HepG2 (cell line): ENCODE measurements at regions not wholly inside any gene's neighbourhood (a gene's known extent, or its start where the extent isn't known, plus 50 kb on each side); places are given as distances from the start of the nearest gene placed in this dataset.

Experiments used
- ARHGAP35 ChIP-seq: sonication (generic); formaldehyde crosslinking; IDR thresholded peaks from 2 replicates; pipeline ENCODE4 v1.9.0; 2022; ENCODE audit warnings: mild to moderate bottlenecking, inconsistent platforms, moderate library complexity, missing genetic modification reagents, borderline replicate concordance
- BHLHE40 ChIP-seq: IDR thresholded peaks from 2 replicates; pipeline ENCODE4 v1.6.1; 2011; ENCODE audit warnings: low read length, improper control_type of control experiment
- DRAP1 ChIP-seq: IDR thresholded peaks from 2 replicates; pipeline ENCODE4 v1.6.1; 2016; ENCODE audit warnings: missing genetic modification reagents, missing compliant biosample characterization
- IKZF5 ChIP-seq: IDR thresholded peaks from 2 replicates; pipeline ENCODE4 v1.6.1; 2018; ENCODE audit warnings: missing genetic modification reagents, mild to moderate bottlenecking, missing compliant biosample characterization
- ISL2 ChIP-seq: sonication (generic); formaldehyde crosslinking; IDR thresholded peaks from 2 replicates; pipeline ENCODE4 v1.5.0; 2020; ENCODE audit warnings: missing genetic modification reagents
- NCOR1 ChIP-seq: fragments of 200-600 bp; sonication (generic); IDR thresholded peaks from 2 replicates; pipeline ENCODE4 v1.7.0; 2017; ENCODE audit warnings: antibody characterized with exemption, low read length, borderline replicate concordance
- NR3C1 ChIP-seq: sonication (generic); formaldehyde crosslinking; IDR thresholded peaks from 2 replicates; pipeline ENCODE4 v1.4.0; 2020; ENCODE audit warnings: missing genetic modification reagents
- PITX1 ChIP-seq: sonication (generic); formaldehyde crosslinking; IDR thresholded peaks from 2 replicates; pipeline ENCODE4 v1.5.1; 2020; ENCODE audit warnings: mild to moderate bottlenecking, missing genetic modification reagents
- SIN3B ChIP-seq: fragments of 150-350 bp; IDR thresholded peaks from 2 replicates; pipeline ENCODE4 v1.6.1; 2014; ENCODE audit warnings: low read length
- TOE1 ChIP-seq: sonication (generic); formaldehyde crosslinking; IDR thresholded peaks from 2 replicates; pipeline ENCODE4 v1.4.0; 2020; ENCODE audit warnings: mild to moderate bottlenecking, missing genetic modification reagents
- YEATS4 ChIP-seq: sonication (generic); formaldehyde crosslinking; IDR thresholded peaks from 2 replicates; pipeline ENCODE4 v1.4.0; 2020; ENCODE audit warnings: missing genetic modification reagents, borderline replicate concordance
- YY1 ChIP-seq: IDR thresholded peaks from 2 replicates; pipeline ENCODE4 v1.6.1; 2011; ENCODE audit warnings: low read length, low read depth, moderate library complexity, mild to moderate bottlenecking; ENCODE audit not compliant: insufficient read depth, insufficient replicate concordance
- ZBTB25 ChIP-seq: IDR thresholded peaks from 2 replicates; pipeline ENCODE4 v1.6.1; 2018; ENCODE audit warnings: missing genetic modification reagents
- ZMYM2 ChIP-seq: sonication (generic); formaldehyde crosslinking; IDR thresholded peaks from 2 replicates; pipeline ENCODE4 v1.8.0; 2022; ENCODE audit warnings: mild to moderate bottlenecking, missing genetic modification reagents
- ZNF430 ChIP-seq: sonication (generic); formaldehyde crosslinking; IDR thresholded peaks from 2 replicates; pipeline ENCODE4 v1.9.0; 2021; ENCODE audit warnings: mild to moderate bottlenecking, missing genetic modification reagents
- ZNF557 ChIP-seq: sonication (generic); formaldehyde crosslinking; IDR thresholded peaks from 2 replicates; pipeline ENCODE4 v1.4.0; 2020; ENCODE audit warnings: missing genetic modification reagents
- ZNF567 ChIP-seq: sonication (generic); formaldehyde crosslinking; IDR thresholded peaks from 2 replicates; pipeline ENCODE4 v1.8.1; 2023; ENCODE audit warnings: mild to moderate bottlenecking, missing genetic modification reagents, borderline replicate concordance
- ZNF570 ChIP-seq: sonication (generic); formaldehyde crosslinking; IDR thresholded peaks from 2 replicates; pipeline ENCODE4 v1.4.0; 2020; ENCODE audit warnings: mild to moderate bottlenecking, missing genetic modification reagents, borderline replicate concordance
- ZNF572 ChIP-seq: sonication (generic); formaldehyde crosslinking; IDR thresholded peaks from 2 replicates; pipeline ENCODE4 v1.5.1; 2020; ENCODE audit warnings: mild to moderate bottlenecking, missing genetic modification reagents
- ZNF629 ChIP-seq: sonication (generic); formaldehyde crosslinking; conservative IDR thresholded peaks from 2 replicates; pipeline ENCODE4 v1.5.0; 2020; ENCODE audit warnings: missing genetic modification reagents
- ZNF746 ChIP-seq: sonication (generic); formaldehyde crosslinking; IDR thresholded peaks from 2 replicates; pipeline ENCODE4 v1.8.0; 2022; ENCODE audit warnings: mild to moderate bottlenecking, missing genetic modification reagents
- ZNF773 ChIP-seq: sonication (generic); formaldehyde crosslinking; IDR thresholded peaks from 2 replicates; pipeline ENCODE4 v1.4.0; 2020; ENCODE audit warnings: missing genetic modification reagents, borderline replicate concordance
- ZNF777 ChIP-seq: sonication (generic); formaldehyde crosslinking; IDR thresholded peaks from 2 replicates; pipeline ENCODE4 v1.4.0; 2020; ENCODE audit warnings: missing genetic modification reagents
- TF ChIP-seq, protein P1 (sequence below): sonication (generic); formaldehyde crosslinking; IDR thresholded peaks from 2 replicates; pipeline ENCODE4 v1.5.0; 2020; ENCODE audit warnings: mild to moderate bottlenecking, missing genetic modification reagents
- TF ChIP-seq, protein P2 (sequence below): sonication (generic); formaldehyde crosslinking; IDR thresholded peaks from 2 replicates; pipeline ENCODE4 v1.8.0; 2022; ENCODE audit warnings: mild to moderate bottlenecking, missing genetic modification reagents

- TF ChIP-seq ZBTB25 (peak; percentile 42; the same call in 1 of the 2 replicates), YY1 (peak; percentile 16), ZNF746 (CRISPR knock-in tag) (no peak), BHLHE40 (no peak), ZNF567 (no peak), IKZF5 (CRISPR knock-in tag) (peak; percentile 64; the same call in 1 of the 2 replicates), ZNF572 (no peak; the same call in 1 of the 2 replicates), ZNF777 (no peak), ZNF557 (CRISPR knock-in tag) (0 out of 2 replicates have a peak, but pooled peaks have one; percentile 41), ISL2 (CRISPR knock-in tag) (peak; percentile 40; the same call in 1 of the 2 replicates), ZNF773 (CRISPR knock-in tag) (no peak), ZNF430 (CRISPR knock-in tag) (no peak; the same call in 1 of the 2 replicates), TOE1 (CRISPR knock-in tag) (no peak), DRAP1 (peak; percentile 58), ZMYM2 (CRISPR knock-in tag) (no peak), ZNF629 (CRISPR knock-in tag) (0 out of 2 replicates have a peak, but pooled peaks have one; percentile 5), ZNF570 (CRISPR knock-in tag) (no peak), YEATS4 (CRISPR knock-in tag) (peak; percentile 59; the same call in 1 of the 2 replicates), PITX1 (0 out of 2 replicates have a peak, but pooled peaks have one; percentile 60), NR3C1 (CRISPR knock-in tag) (no peak), ARHGAP35 (CRISPR knock-in tag) (no peak), NCOR1 (no peak), SIN3B (0 out of 2 replicates have a peak, but pooled peaks have one; percentile 43)
- TF ChIP-seq, protein P1, sequence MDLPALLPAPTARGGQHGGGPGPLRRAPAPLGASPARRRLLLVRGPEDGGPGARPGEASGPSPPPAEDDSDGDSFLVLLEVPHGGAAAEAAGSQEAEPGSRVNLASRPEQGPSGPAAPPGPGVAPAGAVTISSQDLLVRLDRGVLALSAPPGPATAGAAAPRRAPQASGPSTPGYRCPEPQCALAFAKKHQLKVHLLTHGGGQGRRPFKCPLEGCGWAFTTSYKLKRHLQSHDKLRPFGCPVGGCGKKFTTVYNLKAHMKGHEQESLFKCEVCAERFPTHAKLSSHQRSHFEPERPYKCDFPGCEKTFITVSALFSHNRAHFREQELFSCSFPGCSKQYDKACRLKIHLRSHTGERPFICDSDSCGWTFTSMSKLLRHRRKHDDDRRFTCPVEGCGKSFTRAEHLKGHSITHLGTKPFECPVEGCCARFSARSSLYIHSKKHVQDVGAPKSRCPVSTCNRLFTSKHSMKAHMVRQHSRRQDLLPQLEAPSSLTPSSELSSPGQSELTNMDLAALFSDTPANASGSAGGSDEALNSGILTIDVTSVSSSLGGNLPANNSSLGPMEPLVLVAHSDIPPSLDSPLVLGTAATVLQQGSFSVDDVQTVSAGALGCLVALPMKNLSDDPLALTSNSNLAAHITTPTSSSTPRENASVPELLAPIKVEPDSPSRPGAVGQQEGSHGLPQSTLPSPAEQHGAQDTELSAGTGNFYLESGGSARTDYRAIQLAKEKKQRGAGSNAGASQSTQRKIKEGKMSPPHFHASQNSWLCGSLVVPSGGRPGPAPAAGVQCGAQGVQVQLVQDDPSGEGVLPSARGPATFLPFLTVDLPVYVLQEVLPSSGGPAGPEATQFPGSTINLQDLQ (CRISPR knock-in tag): no peak
- TF ChIP-seq, protein P2, sequence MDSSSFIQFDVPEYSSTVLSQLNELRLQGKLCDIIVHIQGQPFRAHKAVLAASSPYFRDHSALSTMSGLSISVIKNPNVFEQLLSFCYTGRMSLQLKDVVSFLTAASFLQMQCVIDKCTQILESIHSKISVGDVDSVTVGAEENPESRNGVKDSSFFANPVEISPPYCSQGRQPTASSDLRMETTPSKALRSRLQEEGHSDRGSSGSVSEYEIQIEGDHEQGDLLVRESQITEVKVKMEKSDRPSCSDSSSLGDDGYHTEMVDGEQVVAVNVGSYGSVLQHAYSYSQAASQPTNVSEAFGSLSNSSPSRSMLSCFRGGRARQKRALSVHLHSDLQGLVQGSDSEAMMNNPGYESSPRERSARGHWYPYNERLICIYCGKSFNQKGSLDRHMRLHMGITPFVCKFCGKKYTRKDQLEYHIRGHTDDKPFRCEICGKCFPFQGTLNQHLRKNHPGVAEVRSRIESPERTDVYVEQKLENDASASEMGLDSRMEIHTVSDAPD (CRISPR knock-in tag): no peak
Measured at GRCh38 chr20:12925210-12925755, 83.5 kb upstream of the SPTLC3 start (continued).
